ENCODE measurements at regions not wholly inside any gene's neighbourhood (a gene's known extent, or its start where the extent isn't known, plus 50 kb on each side); places are given as distances from the start of the nearest gene placed in this dataset.

GRCh38 chr16:6861815-6862477 lies 470.7 kb upstream of the RBFOX1 start:
- DNase-seq (ENCODE audit: low read depth in 3 of 3, low spot score in 1 of 3), result no peak

GRCh38 chr16:6861135-6861814 lies 471.4 kb upstream of the RBFOX1 start:
- DNase-seq (ENCODE audit: low read depth in 3 of 3, low spot score in 1 of 3), result no peak

GRCh38 chr16:6857575-6857974 lies 475.1 kb upstream of the RBFOX1 start:
- no peak for DNase-seq (ENCODE audit: low read depth in 3 of 3, low spot score in 1 of 3)

- DNase-seq (ENCODE audit: low read depth in 3 of 3, low spot score in 1 of 3), result no peak
Observed at GRCh38 chr16:6856578-6856977, 476.1 kb upstream of the RBFOX1 start.

GRCh38 chr16:6853565-6853964 lies 479.1 kb upstream of the RBFOX1 start:
- DNase-seq (ENCODE audit: low read depth in 3 of 3, low spot score in 1 of 3), result no peak

GRCh38 chr16:6852643-6853225 lies 479.9 kb upstream of the RBFOX1 start:
- no peak for DNase-seq (ENCODE audit: low read depth in 3 of 3, low spot score in 1 of 3)

GRCh38 chr16:6846452-6846851 lies 486.2 kb upstream of the RBFOX1 start:
- no peak for DNase-seq (ENCODE audit: low read depth in 3 of 3, low spot score in 1 of 3)

- DNase-seq (ENCODE audit: low read depth in 3 of 3, low spot score in 1 of 3), result no peak
Observed at GRCh38 chr16:6841392-6841791, 491.3 kb upstream of the RBFOX1 start.

- no peak for DNase-seq (ENCODE audit: low read depth in 3 of 3, low spot score in 1 of 3)
Observed at GRCh38 chr16:6837722-6838121, 494.9 kb upstream of the RBFOX1 start.

GRCh38 chr16:6836766-6837165 lies 495.9 kb upstream of the RBFOX1 start:
- DNase-seq (ENCODE audit: low read depth in 3 of 3, low spot score in 1 of 3), result no peak

GRCh38 chr16:6835941-6836340 lies 496.7 kb upstream of the RBFOX1 start:
- no peak for DNase-seq (ENCODE audit: low read depth in 3 of 3, low spot score in 1 of 3)

- no peak for DNase-seq (ENCODE audit: low read depth in 3 of 3, low spot score in 1 of 3)
Observed at GRCh38 chr16:6835516-6835915, 497.1 kb upstream of the RBFOX1 start.

- no peak for DNase-seq (ENCODE audit: low read depth in 3 of 3, low spot score in 1 of 3)
Observed at GRCh38 chr16:6828690-6829089, 504.0 kb upstream of the RBFOX1 start.

GRCh38 chr16:6827931-6828330 lies 504.7 kb upstream of the RBFOX1 start:
- no peak for DNase-seq (ENCODE audit: low read depth in 3 of 3, low spot score in 1 of 3)

GRCh38 chr16:6827267-6827666 lies 505.4 kb upstream of the RBFOX1 start:
- no peak for DNase-seq (ENCODE audit: low read depth in 3 of 3, low spot score in 1 of 3)

GRCh38 chr16:6822041-6822440 lies 510.6 kb upstream of the RBFOX1 start:
- no peak for DNase-seq (ENCODE audit: low read depth in 3 of 3, low spot score in 1 of 3)

- no peak for DNase-seq (ENCODE audit: low read depth in 3 of 3, low spot score in 1 of 3)
Observed at GRCh38 chr16:6804461-6804860, 528.2 kb upstream of the RBFOX1 start.

- DNase-seq (ENCODE audit: low read depth in 3 of 3, low spot score in 1 of 3), result no peak
Observed at GRCh38 chr16:6803176-6803575, 529.5 kb upstream of the RBFOX1 start.

GRCh38 chr16:6797223-6797622 lies 535.4 kb upstream of the RBFOX1 start:
- no peak for DNase-seq (ENCODE audit: low read depth in 3 of 3, low spot score in 1 of 3)

GRCh38 chr16:6777624-6778023 lies 555.0 kb upstream of the RBFOX1 start:
- no peak for DNase-seq (ENCODE audit: low read depth in 3 of 3, low spot score in 1 of 3)

GRCh38 chr16:6775712-6776111 lies 556.9 kb upstream of the RBFOX1 start:
- no peak for DNase-seq (ENCODE audit: low read depth in 3 of 3, low spot score in 1 of 3)

- no peak for DNase-seq (ENCODE audit: low read depth in 3 of 3, low spot score in 1 of 3)
Observed at GRCh38 chr16:6771956-6772355, 560.7 kb upstream of the RBFOX1 start.

- no peak for DNase-seq (ENCODE audit: low read depth in 3 of 3, low spot score in 1 of 3)
Observed at GRCh38 chr16:6753553-6753952, 579.1 kb upstream of the RBFOX1 start.
